ENCODE measurements at regions not wholly inside any gene's neighbourhood (a gene's known extent, or its start where the extent isn't known, plus 50 kb on each side); places are given as distances from the start of the nearest gene placed in this dataset.
"Not testable (repeated sequence)": the region's sequence is repeated elsewhere in the genome, so short reads cannot be mapped to it uniquely, and the experiment has no call there.

GRCh38 chr17:13150738-13151137, 132.9 kb upstream of the ELAC2 start:
- not testable (repeated sequence) for TF ChIP-seq CTCF (conservative IDR thresholded peaks at IDR 0.05; ENCODE audit: low read depth, low read length); EZH2 (IDR thresholded peaks at IDR 0.05; ENCODE audit: borderline replicate concordance, low read depth, low read length, poor library complexity, severe bottlenecking)

All from A673 (cell line).